ENCODE measurements at regions not wholly inside any gene's neighbourhood (a gene's known extent, or its start where the extent isn't known, plus 50 kb on each side); places are given as distances from the start of the nearest gene placed in this dataset.

DNA sequence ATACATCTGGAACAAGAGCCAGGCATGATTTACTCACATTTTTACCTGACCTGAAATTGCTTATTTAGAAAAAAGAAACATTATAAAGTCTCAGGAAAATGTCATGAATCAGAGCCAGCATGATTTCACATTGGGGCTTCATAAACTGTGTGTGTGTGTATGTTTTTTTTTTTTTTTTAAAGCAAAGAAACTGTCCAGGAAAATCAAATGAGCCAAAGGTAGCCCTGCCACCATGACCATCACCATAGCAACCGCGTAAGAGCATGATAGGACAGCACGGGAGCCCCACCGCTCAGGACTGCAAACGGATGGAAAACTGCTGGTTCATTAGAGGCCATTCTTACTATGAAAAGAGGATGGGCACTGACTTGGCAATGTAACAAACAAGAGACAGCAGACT lies 139.2 kb downstream of the NTMT2 start:
- Mint-ChIP-seq H3K9me3 (no peaks in the 10 kb centered on the region), H3K4me1 (no peaks in the 10 kb centered on the region), H3K27ac (no peak overlapping the region), H3K36me3 (ENCODE audit: low read depth) (no peaks in the 10 kb centered on the region), H3K27me3 (no peaks in the 10 kb centered on the region), H3K4me3 (no peak overlapping the region)
- intact Hi-C loops (cut with micrococcal nuclease) = no loop called here
- no peak for DNase-seq

DNA sequence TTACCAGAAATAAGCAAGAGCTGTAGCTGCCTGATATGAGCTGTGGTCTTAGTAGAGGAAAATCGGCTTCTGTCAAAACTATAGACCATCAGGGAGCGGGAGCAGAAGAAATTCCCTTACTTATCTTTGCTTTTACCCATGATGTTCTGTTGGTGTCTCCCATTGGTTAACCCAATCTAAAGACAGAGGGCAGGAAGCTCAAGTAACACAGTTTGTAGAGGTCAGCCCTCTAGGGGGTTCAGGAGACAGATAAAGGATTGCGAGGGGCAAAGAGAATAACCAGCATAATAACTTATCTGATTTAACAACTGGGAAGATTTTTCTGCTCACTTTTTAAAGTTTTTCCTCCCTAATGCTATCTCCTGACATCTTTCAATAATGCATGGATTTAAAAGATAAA lies 142.4 kb downstream of the NTMT2 start:
- no peak overlapping the region for H3K4me3 Mint-ChIP-seq

DNA sequence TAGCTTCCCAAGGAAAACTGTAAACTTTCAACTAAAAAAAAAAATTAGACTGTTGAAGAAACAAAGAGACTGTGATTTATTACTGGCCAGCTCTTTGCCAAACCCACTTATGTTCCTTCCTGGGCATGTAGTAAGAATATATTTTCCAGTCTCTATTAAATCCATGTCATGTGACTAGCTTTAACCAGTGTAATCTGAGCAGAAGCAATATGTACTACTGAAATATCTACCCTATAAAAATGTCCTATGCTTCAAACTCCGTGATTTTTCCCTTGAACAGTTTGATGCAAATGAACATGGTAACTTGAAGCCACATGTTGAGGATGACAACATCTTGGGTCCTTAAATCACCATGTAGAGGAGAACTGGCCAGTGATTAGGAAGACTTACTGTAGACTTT lies 144.5 kb downstream of the NTMT2 start:
- H3K4me1 Mint-ChIP-seq = no peaks in the 10 kb centered on the region
- no peaks in the 10 kb centered on the region for H3K27me3 Mint-ChIP-seq
- H3K36me3 Mint-ChIP-seq (ENCODE audit: low read depth) = no peaks in the 10 kb centered on the region
- no peak overlapping the region for H3K27ac Mint-ChIP-seq
- H3K9me3 Mint-ChIP-seq = no peaks in the 10 kb centered on the region
- DNase-seq = no peak
- intact Hi-C loops (cut with micrococcal nuclease) = no loop called here
- no peak overlapping the region for H3K4me3 Mint-ChIP-seq

More for the DNA sequence above, 142.4 kb downstream of the NTMT2 start:
- no peaks in the 10 kb centered on the region for H3K4me1 Mint-ChIP-seq
- H3K27me3 Mint-ChIP-seq = no peaks in the 10 kb centered on the region
- intact Hi-C loops (cut with micrococcal nuclease) = no loop called here
- H3K27ac Mint-ChIP-seq = no peak overlapping the region
- no peaks in the 10 kb centered on the region for H3K36me3 Mint-ChIP-seq (ENCODE audit: low read depth)
- DNase-seq = no peak
- H3K9me3 Mint-ChIP-seq = no peaks in the 10 kb centered on the region

DNA sequence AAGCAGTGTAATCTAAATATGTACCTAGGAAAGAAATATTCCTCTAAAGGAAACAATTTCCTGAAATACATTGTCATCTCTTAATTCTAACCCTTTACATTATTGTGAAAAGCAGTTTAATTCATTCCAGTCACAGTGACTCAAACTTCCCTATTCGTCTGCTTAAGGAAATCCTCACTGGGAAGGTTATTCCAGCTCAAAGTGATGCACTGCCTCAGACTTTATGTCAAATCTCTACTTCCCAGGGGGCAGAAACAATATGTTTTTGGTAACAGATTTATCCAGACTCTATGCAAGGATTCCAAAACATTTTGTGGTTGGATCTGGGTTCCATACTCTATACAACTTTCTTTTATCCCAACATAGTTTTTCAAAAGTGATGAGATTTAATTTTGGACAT lies 145.2 kb downstream of the NTMT2 start:
- H3K27me3 Mint-ChIP-seq = no peaks in the 10 kb centered on the region
- intact Hi-C loops (cut with micrococcal nuclease) = no loop called here
- H3K27ac Mint-ChIP-seq = no peak overlapping the region
- no peaks in the 10 kb centered on the region for H3K4me1 Mint-ChIP-seq
- DNase-seq = no peak
- H3K9me3 Mint-ChIP-seq = no peaks in the 10 kb centered on the region
- H3K36me3 Mint-ChIP-seq (ENCODE audit: low read depth) = no peaks in the 10 kb centered on the region
- H3K4me3 Mint-ChIP-seq = no peak overlapping the region

GRCh38 chr1:170291516-170291915 lies 145.8 kb downstream of the NTMT2 start:
- Mint-ChIP-seq H3K9me3 (no peaks in the 10 kb centered on the region), H3K27ac (no peak overlapping the region), H3K36me3 (ENCODE audit: low read depth) (no peaks in the 10 kb centered on the region), H3K4me3 (no peak overlapping the region), H3K4me1 (no peaks in the 10 kb centered on the region), H3K27me3 (no peaks in the 10 kb centered on the region)
- DNase-seq = no peak
- intact Hi-C loops (cut with micrococcal nuclease) = no loop called here

DNA sequence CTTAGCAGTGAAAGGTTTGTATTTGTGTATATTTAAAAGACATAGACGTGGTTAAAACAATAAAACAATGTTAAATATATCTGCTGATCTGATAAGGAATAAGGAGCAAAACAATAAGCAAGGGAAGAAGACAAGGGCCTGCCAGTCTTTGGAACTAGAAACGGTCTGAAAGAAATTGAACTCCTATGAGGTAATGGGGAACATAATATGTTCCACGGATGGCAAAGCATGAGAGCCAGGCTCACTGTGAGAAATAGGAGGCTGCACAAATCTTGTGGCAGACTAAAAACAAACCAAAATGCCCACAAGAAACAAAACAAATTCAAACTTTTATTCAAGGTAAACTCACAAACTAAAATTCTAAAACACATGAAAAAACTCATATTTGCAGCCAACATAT lies 150.5 kb downstream of the NTMT2 start:
- Mint-ChIP-seq H3K27ac (no peak overlapping the region), H3K9me3 (no peaks in the 10 kb centered on the region)

DNA sequence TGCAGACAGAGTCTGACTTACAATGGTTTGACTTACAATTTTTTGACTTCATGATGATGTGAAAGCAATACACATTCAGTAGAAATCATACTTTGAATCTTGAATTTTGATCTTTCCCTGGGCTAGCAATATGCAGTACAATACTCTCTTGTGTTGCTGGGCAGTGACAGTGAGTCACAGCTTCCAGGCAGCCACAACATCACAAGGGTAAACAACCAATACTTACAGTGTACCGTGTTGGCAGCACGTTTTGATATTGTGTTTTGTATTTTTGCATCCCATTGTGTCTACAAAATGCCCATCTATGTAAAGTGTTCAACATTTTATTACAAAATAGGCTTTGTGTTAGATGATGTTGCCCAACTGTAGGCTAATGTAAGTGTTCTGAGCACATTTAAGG lies 150.9 kb downstream of the NTMT2 start:
- no peaks in the 10 kb centered on the region for H3K36me3 Mint-ChIP-seq (ENCODE audit: low read depth)
- no peak overlapping the region for H3K4me3 Mint-ChIP-seq
- H3K4me1 Mint-ChIP-seq = no peaks in the 10 kb centered on the region
- intact Hi-C loops (cut with micrococcal nuclease) = no loop called here
- no peaks in the 10 kb centered on the region for H3K9me3 Mint-ChIP-seq
- no peak for DNase-seq
- peaks cover 3% of the 10 kb centered on the region for H3K27me3 Mint-ChIP-seq
- H3K27ac Mint-ChIP-seq = no peak overlapping the region

More for the DNA sequence above, 150.5 kb downstream of the NTMT2 start:
- H3K36me3 Mint-ChIP-seq (ENCODE audit: low read depth) = no peaks in the 10 kb centered on the region
- no peak for DNase-seq
- H3K27me3 Mint-ChIP-seq = peaks cover 3% of the 10 kb centered on the region
- intact Hi-C loops (cut with micrococcal nuclease) = no loop called here
- H3K4me3 Mint-ChIP-seq = no peak overlapping the region
- H3K4me1 Mint-ChIP-seq = no peaks in the 10 kb centered on the region

- no peaks in the 10 kb centered on the region for H3K4me1 Mint-ChIP-seq
- intact Hi-C loops (cut with micrococcal nuclease) = no loop called here
- DNase-seq = no peak
- no peak overlapping the region for H3K4me3 Mint-ChIP-seq
- no peaks in the 10 kb centered on the region for H3K9me3 Mint-ChIP-seq
- H3K27ac Mint-ChIP-seq = no peak overlapping the region
- H3K27me3 Mint-ChIP-seq = peaks cover 9% of the 10 kb centered on the region
- no peaks in the 10 kb centered on the region for H3K36me3 Mint-ChIP-seq (ENCODE audit: low read depth)
These were observed 155.8 kb downstream of the NTMT2 start for GRCh38 chr1:170301596-170301995.

DNA sequence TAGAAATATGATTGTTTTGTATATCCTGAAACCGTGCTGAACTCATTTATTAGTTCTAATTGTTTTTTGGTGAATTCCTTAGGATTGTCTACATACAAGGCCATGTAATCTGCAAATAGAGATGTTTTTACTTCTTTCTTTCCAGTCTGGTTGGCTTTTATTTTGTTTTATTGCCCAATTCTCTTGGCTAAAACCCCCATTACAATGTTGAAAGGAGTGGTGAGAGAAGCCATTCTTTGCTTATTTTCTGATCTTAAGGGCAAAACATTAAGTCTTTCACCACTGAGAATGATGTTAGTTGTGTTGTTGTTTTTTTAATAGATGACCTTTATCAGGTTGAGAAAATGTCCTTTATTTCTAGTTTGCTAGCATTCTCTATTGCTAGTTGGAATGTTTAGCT lies 157.3 kb downstream of the NTMT2 start:
- Mint-ChIP-seq H3K27me3 (peaks cover 9% of the 10 kb centered on the region), H3K4me1 (no peaks in the 10 kb centered on the region), H3K36me3 (ENCODE audit: low read depth) (no peaks in the 10 kb centered on the region), H3K27ac (no peak overlapping the region), H3K9me3 (no peaks in the 10 kb centered on the region), H3K4me3 (no peak overlapping the region)
- intact Hi-C loops (cut with micrococcal nuclease) = no loop called here
- DNase-seq = no peak

GRCh38 chr1:170305777-170306512 lies 160.2 kb downstream of the NTMT2 start:
- Mint-ChIP-seq H3K27ac (no peak overlapping the region), H3K9me3 (no peaks in the 10 kb centered on the region), H3K4me1 (no peaks in the 10 kb centered on the region), H3K4me3 (no peak overlapping the region), H3K36me3 (ENCODE audit: low read depth) (no peaks in the 10 kb centered on the region), H3K27me3 (peaks cover 6% of the 10 kb centered on the region)
- DNase-seq = no peak
- intact Hi-C loops (cut with micrococcal nuclease) = no loop called here

DNA sequence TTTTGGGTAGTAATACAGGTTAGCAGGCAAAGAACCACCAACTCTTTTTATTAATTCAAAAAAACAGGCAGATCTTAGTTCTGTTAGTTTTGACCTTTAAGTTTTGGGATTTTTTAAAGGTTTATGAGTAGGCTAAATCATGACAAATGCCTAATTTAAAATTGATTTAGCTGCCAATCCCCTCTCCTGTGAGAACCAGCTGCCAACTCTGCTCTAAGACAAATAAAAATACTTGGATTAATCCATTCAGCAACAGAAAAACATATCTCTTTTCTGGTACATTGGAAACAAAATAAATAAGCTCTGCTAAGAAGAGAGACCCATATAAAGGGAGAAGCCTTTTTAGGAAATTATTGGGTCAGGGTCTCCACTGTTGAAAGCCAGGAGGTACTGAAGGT lies 160.8 kb downstream of the NTMT2 start:
- H3K27ac Mint-ChIP-seq = no peak overlapping the region
- no peak overlapping the region for H3K4me3 Mint-ChIP-seq
- intact Hi-C loops (cut with micrococcal nuclease) = no loop called here
- peaks cover 8% of the 10 kb centered on the region for H3K27me3 Mint-ChIP-seq
- no peaks in the 10 kb centered on the region for H3K9me3 Mint-ChIP-seq
- H3K4me1 Mint-ChIP-seq = no peaks in the 10 kb centered on the region
- H3K36me3 Mint-ChIP-seq (ENCODE audit: low read depth) = no peaks in the 10 kb centered on the region
- DNase-seq = no peak

- Mint-ChIP-seq H3K4me1 (no peaks in the 10 kb centered on the region), H3K36me3 (ENCODE audit: low read depth) (no peaks in the 10 kb centered on the region), H3K27ac (no peak overlapping the region), H3K27me3 (peaks cover 8% of the 10 kb centered on the region), H3K9me3 (no peaks in the 10 kb centered on the region), H3K4me3 (no peak overlapping the region)
- DNase-seq = no peak
- intact Hi-C loops (cut with micrococcal nuclease) = no loop called here
These were observed 161.2 kb downstream of the NTMT2 start for GRCh38 chr1:170306948-170307347.

- Mint-ChIP-seq H3K9me3 (no peaks in the 10 kb centered on the region), H3K36me3 (ENCODE audit: low read depth) (no peaks in the 10 kb centered on the region), H3K27me3 (peaks cover 8% of the 10 kb centered on the region), H3K27ac (no peak overlapping the region), H3K4me1 (no peaks in the 10 kb centered on the region), H3K4me3 (no peak overlapping the region)
- intact Hi-C loops (cut with micrococcal nuclease) = no loop called here
- no peak for DNase-seq
These were observed 161.7 kb downstream of the NTMT2 start for GRCh38 chr1:170307426-170307825.

DNA sequence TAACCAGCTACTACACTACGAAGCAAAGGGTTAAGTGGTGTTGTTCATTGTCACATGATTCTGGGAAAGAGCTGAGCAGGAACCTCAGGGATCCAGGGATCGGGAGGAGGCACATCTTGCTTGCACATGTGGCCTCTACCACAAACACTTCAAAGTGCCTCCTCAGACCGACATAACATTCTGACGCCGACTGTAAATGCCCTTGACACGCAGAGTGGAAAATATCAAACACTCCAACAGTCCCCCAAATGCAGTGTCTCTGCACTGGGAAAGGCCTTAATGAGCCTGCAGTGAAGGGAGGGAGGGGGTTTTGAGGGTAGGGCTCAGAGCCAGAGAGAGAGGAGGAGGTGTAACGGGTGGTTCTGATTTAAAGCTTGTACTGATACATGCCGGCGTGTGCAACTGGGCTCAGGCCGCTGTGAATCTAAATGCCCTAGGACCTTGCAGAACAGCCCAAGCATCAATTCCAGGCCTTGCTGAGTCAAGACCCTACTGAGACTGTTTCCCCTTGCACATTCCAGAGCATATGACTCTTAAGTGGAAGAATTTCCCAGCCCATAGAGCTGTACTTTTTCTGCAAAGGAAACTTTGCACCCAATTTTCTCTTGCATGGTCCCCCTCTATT lies 163.7 kb downstream of the NTMT2 start:
- Mint-ChIP-seq H3K4me1 (no peaks in the 10 kb centered on the region), H3K36me3 (ENCODE audit: low read depth) (no peaks in the 10 kb centered on the region), H3K27ac (no peak overlapping the region), H3K27me3 (peaks cover 5% of the 10 kb centered on the region), H3K4me3 (no peak overlapping the region), H3K9me3 (no peaks in the 10 kb centered on the region)
- no peak for DNase-seq
- intact Hi-C loops (cut with micrococcal nuclease) = no loop called here

DNA sequence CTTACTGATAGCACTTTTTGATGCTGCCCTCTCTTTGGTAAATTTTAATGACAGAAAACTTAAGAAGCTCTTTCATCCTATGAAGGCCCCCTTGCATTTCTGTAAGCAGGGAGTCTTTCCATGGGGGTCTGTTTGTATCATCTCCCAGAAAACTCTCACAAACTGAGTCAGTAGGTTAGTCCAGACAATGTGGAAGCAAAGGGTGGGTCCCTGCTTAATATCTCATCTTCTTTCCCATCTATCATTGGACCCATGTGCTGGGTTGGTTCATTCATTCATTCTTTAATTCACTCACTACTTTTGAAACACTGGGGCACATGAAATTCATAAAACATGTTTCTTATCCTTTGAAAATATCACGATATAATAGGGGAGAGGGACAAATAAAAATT lies 164.3 kb downstream of the NTMT2 start:
- Mint-ChIP-seq H3K9me3 (no peaks in the 10 kb centered on the region), H3K27ac (no peak overlapping the region), H3K36me3 (ENCODE audit: low read depth) (no peaks in the 10 kb centered on the region), H3K4me3 (no peak overlapping the region), H3K4me1 (no peaks in the 10 kb centered on the region), H3K27me3 (peaks cover 5% of the 10 kb centered on the region)
- no peak for DNase-seq
- intact Hi-C loops (cut with micrococcal nuclease) = no loop called here
